Epithelial cell of proximal tubule (primary cell): ENCODE measurements at regions not wholly inside any gene's neighbourhood (a gene's known extent, or its start where the extent isn't known, plus 50 kb on each side); places are given as distances from the start of the nearest gene placed in this dataset.

Source experiments
- DNase-seq: peaks from one replicate; pipeline ENCODE4 v3.0.0-alpha.2; 2011; ENCODE audit warnings: low read depth
- H3K4me3 ChIP-seq: 2 replicates; pipeline ENCODE4 v1.5.1; 2011; ENCODE audit warnings: low read depth, mild to moderate bottlenecking, low read length
- CTCF ChIP-seq: conservative IDR thresholded peaks from 2 replicates; pipeline ENCODE4 v1.5.1; 2012; ENCODE audit warnings: low read depth, mild to moderate bottlenecking, low read length

DNA sequence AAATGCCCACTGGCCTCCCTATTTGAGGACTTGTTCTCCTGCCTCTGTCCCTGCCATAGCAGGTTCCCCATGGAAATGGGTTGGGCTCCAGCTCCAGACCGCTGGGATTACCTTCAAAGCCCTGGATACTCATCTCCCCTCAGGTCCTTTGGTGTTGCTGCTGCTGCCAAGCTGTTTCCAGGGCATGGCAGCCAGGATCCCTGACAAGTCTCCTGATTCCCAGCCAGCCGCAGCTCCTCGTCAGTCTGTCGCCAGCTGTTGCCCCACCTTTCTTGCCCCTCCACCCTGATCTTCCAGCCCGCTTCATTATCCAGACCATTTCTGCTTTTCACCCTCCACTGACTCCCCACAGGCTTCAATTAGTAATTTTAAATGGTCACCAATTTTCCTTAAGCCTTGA is 68.3 kb upstream of the KCND3 start:
- TF ChIP-seq CTCF, result no peak
- no peak for DNase-seq
- no peak overlapping the region for H3K4me3 ChIP-seq

DNA sequence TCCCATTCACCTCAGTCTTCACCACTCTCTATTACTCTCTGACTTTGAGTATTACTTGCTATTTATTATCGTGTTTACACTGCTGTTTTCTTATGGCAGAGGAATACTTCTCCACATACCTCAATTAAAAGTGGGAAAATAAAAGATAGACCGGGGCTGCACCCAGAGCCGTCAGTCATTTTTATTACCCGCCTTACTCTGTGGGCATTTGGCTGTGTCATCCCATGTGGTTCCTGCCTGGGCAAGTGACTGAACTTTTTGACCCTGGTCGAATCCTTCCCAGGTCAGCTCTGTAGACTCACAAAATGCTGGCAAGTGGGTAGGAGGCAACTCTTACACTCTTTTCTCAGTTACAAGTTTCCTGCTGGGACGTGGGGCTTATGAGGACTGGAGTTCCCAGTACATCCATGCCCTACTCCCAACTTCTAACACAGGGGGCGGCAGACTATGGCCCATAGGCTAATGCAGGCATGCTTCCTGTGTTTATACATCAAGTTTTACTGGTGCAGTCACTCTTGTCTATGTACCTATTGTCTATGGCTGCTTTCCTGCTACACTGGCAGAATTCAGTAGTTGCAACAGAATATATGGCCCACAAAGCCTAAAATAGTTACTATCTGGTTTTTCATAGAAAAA is 69.5 kb upstream of the KCND3 start:
- H3K4me3 ChIP-seq, result no peak overlapping the region
- TF ChIP-seq CTCF, result no peak
- DNase-seq, result no peak

DNA sequence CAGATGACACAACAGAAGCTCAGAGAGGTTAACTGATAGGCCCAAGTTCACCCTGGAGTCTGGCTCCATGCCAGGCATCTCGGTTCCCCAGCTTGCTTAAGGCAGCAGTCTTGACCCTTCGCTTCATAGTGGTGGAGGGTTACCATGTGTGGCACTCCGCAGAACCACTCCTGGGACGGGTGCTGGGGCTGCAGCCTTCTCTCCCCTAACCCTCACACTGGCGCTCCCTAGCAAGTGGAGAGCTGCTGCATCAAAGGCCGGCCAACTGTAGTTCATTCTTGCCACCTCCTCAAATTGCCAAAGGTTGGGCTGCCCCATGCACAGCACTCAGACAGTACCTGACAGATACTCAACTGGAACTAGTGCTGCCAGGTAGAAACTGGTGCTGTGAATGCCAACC is 70.2 kb upstream of the KCND3 start:
- no peak overlapping the region for H3K4me3 ChIP-seq
- DNase-seq, result no peak
- no peak for TF ChIP-seq CTCF

- DNase-seq, result no peak
- TF ChIP-seq CTCF, result no peak
Measured at GRCh38 chr1:112060261-112060660, 70.8 kb upstream of the KCND3 start.

DNA sequence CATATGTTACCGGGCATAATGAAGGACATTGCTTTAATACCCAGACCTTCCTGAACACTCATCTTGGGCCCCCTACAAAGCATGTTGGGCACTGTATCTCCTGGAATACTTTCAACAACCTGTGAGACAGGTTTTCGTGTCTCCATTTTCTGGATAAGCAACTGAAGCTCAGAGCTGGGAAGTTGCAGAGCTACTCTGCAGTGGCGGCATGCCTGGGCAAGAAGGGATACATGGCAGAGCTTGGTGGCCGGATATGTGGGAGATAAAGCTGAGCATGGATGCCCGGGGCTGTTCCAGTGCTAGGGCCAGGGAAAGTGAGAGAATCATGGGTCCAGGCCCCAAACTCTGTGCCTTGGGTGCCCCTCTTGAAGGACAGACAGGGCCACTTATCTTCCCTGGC is 71.6 kb upstream of the KCND3 start:
- TF ChIP-seq CTCF, result no peak
- no peak overlapping the region for H3K4me3 ChIP-seq
- DNase-seq, result no peak

More at GRCh38 chr1:112060261-112060660, 70.8 kb upstream of the KCND3 start:
- no peak overlapping the region for H3K4me3 ChIP-seq

DNA sequence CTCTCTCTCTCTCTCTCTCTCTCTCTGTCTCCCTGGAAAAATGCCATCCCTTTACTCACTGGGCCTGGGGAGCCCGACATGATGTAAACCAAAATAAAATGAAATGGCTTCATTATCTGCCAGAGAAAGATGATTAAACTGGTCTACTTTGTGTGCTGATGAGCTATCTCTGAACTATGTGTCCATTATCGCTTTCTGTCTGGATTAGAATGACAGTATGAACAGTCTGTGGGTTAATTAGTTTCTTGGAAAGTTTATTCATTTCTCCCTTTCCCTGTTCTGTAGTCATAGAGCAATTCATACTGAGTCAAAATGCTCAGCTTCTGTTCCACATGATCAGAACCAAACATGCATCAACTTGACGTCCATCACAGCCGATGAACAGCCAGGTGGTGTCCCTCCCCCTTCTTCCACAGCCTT is 72.4 kb upstream of the KCND3 start:
- TF ChIP-seq CTCF, result no peak
- no peak for DNase-seq
- H3K4me3 ChIP-seq, result no peak overlapping the region
